HepG2 (cell line): ENCODE measurements at regions not wholly inside any gene's neighbourhood (a gene's known extent, or its start where the extent isn't known, plus 50 kb on each side); places are given as distances from the start of the nearest gene placed in this dataset.
A peak's percentile ranks its signal among the peaks of the same experiment; 100 is the strongest.

Experiments used
- ATAC-seq: fragments of 200-7000 bp; cut with Tn5 transposase; 3 replicates; pipeline ENCODE4 v1.9.1; 2020; ENCODE audit warnings: mild to moderate bottlenecking, moderate library complexity
- BruUV-seq: library from RNA; stranded (reverse); fragments of 400-500 nt; replicated peaks from 2 replicates; lab custom pipeline; 2021; lab: Mats Ljungman, UMichigan
- CTCF ChIA-PET: fragments of 300-600 bp; formaldehyde crosslinking; extraction: SDS; loops from one replicate; lab custom pipeline; 2021; ENCODE audit warnings: low total read pairs, inconsistent platforms, low intra/inter-chr PET ratio; lab: Yijun Ruan, JAX
- POLR2A ChIA-PET: fragments of 350-600 bp; sonication (Branson Sonifier 250); formaldehyde crosslinking; loops from one replicate; lab custom pipeline; 2020; ENCODE audit warnings: antibody characterized with exemption, inconsistent platforms; lab: Yijun Ruan, JAX
- DNase-seq: peaks from one replicate; pipeline ENCODE4 v3.0.0-alpha.2; 2015; ENCODE audit warnings: low spot score
- FAIRE-seq: peaks from 3 replicates; lab custom pipeline; 2011; peaks lifted over from hg19 to GRCh38; lab: Jason Lieb, UNC
- H2AFZ ChIP-seq: one replicate; pipeline ENCODE4 v1.6.1; 2011; ENCODE audit warnings: low read length, inconsistent platforms
- H3K27ac ChIP-seq: fragments of 300-600 bp; 3 replicates; pipeline ENCODE4 v1.8.0; 2011; ENCODE audit warnings: mixed run types, mild to moderate bottlenecking, mixed read lengths, low read length, inconsistent platforms; ENCODE audit not compliant: insufficient read depth; ENCODE audit errors: extremely low read length
- H3K27me3 ChIP-seq, 2 experiments: fragments of 200-600 bp in 1 of 2; 2 replicates in 1 of 2; 3 replicates in 1 of 2; pipeline versions ENCODE4 v1.6.0 to v1.8.0; 2011; ENCODE audit warnings: low read length in 2 of 2, mild to moderate bottlenecking in 2 of 2, moderate library complexity in 2 of 2, inconsistent platforms in 1 of 2; ENCODE audit not compliant: insufficient read depth in 2 of 2, control insufficient read depth in 1 of 2
- H3K36me3 ChIP-seq, 2 experiments: fragments of 200-600 bp in 1 of 2; replicated peaks in 1 of 2; 2 replicates in 1 of 2; 3 replicates in 1 of 2; pipeline versions ENCODE4 v1.5.1 to v1.8.0; 2011; ENCODE audit warnings: low read length in 2 of 2, inconsistent platforms in 1 of 2; ENCODE audit not compliant: insufficient read depth in 2 of 2, control insufficient read depth in 1 of 2
- H3K4me1 ChIP-seq: 2 replicates; pipeline ENCODE4 v1.5.1; 2012; ENCODE audit warnings: low read length, inconsistent platforms; ENCODE audit not compliant: insufficient read depth
- H3K4me2 ChIP-seq: 2 replicates; pipeline ENCODE4 v1.6.0; 2011; ENCODE audit warnings: low read depth, low read length, inconsistent platforms
- H3K4me3 ChIP-seq, 3 experiments: fragments of 200-600 bp in 1 of 3; sonication (generic), shearing (Covaris generic) in 1 of 3; replicated peaks in 1 of 3; 2 replicates each; pipeline ENCODE4 v1.5.1; 2011 to 2016; ENCODE audit warnings: low read length in 3 of 3, inconsistent platforms in 2 of 3, low read depth in 2 of 3, mild to moderate bottlenecking in 2 of 3, control low read depth in 1 of 3, mixed read lengths in 1 of 3; ENCODE audit not compliant: insufficient read depth in 1 of 3
- H3K79me2 ChIP-seq: one replicate; pipeline ENCODE4 v1.6.1; 2011; ENCODE audit warnings: low read length, inconsistent platforms; ENCODE audit not compliant: insufficient read depth
- H3K9ac ChIP-seq: 2 replicates; pipeline ENCODE4 v1.6.0; 2011; ENCODE audit warnings: mild to moderate bottlenecking, low read depth, low read length, inconsistent platforms; ENCODE audit not compliant: insufficient read depth
- H3K9me3 ChIP-seq: 2 replicates; pipeline ENCODE4 v1.5.1; 2012; ENCODE audit warnings: mild to moderate bottlenecking, low read length
- H4K20me1 ChIP-seq: 2 replicates; pipeline ENCODE4 v1.6.0; 2011; ENCODE audit warnings: inconsistent platforms, mild to moderate bottlenecking, low read length, moderate library complexity; ENCODE audit not compliant: insufficient read depth
- CBX2 ChIP-seq, 2 experiments: fragments of 200-600 bp in 1 of 2; sonication (generic); formaldehyde crosslinking in 1 of 2; IDR thresholded peaks; 2 replicates each; pipeline versions ENCODE4 v1.7.0 to v1.8.1; 2018 to 2022; ENCODE audit warnings: low read depth in 2 of 2, low read length in 1 of 2, mild to moderate bottlenecking in 1 of 2, missing genetic modification reagents in 1 of 2
- ZNF615 ChIP-seq: sonication (generic); formaldehyde crosslinking; IDR thresholded peaks from 2 replicates; pipeline ENCODE4 v1.5.0; 2020; ENCODE audit warnings: mild to moderate bottlenecking, missing genetic modification reagents, borderline replicate concordance
- ZNF644 ChIP-seq: IDR thresholded peaks from 2 replicates; pipeline ENCODE4 v1.6.1; 2016; ENCODE audit warnings: low read depth
- WGBS: methylation state at CpG from one replicate; pipeline ENCODE4 v1.1.6; 2017; ENCODE audit warnings: low lambda C conversion rate; 5-methylcytosine and 5-hydroxymethylcytosine counted together
- in situ Hi-C: cut with HindIII; loops from 2 replicates; pipeline ENCODE4 v1.10.0; 2017; ENCODE audit warnings: low pct_unique_long_range_greater_than_20kb; ENCODE audit not compliant: extremely low pct_ligation_motif_present
- intact Hi-C: fragments of 100-400 bp; cut with micrococcal nuclease; formaldehyde crosslinking; loops from one replicate; pipeline ENCODE4 v1.10.0; 2022; ENCODE audit not compliant: unreplicated experiment
- TF ChIP-seq, protein P1 (sequence below): sonication (generic); formaldehyde crosslinking; conservative IDR thresholded peaks from 2 replicates; pipeline ENCODE4 v1.8.0; 2022; ENCODE audit warnings: low read depth, missing genetic modification reagents

DNA sequence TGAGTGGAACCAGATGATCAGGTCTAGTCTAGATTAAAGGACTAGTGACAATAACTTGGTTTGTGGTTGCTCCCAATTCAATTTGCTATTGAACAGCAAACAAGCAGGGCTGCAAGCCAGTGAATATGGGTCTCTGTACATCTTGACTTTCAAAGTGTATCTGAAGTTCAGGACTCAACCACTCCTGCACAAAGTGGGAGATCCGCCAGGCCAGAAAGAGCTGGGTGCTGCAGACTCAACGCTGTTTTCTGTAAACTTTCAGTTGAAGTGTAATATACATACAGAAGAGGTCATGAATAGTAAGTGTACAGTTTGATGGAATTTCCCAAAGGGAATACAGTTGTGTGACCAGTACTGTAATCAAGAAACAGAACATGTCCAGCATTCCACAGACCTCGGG, 416.6 kb downstream of the RPS24 start (continued):
- TF ChIP-seq CBX2 (IDR thresholded peaks at IDR 0.05; ENCODE audit: low read depth, low read length) = no peak
- TF ChIP-seq CBX2 (CRISPR knock-in tag; IDR thresholded peaks at IDR 0.05; ENCODE audit: low read depth) = no peak
- TF ChIP-seq, all 625 proteins: peak for 0

DNA sequence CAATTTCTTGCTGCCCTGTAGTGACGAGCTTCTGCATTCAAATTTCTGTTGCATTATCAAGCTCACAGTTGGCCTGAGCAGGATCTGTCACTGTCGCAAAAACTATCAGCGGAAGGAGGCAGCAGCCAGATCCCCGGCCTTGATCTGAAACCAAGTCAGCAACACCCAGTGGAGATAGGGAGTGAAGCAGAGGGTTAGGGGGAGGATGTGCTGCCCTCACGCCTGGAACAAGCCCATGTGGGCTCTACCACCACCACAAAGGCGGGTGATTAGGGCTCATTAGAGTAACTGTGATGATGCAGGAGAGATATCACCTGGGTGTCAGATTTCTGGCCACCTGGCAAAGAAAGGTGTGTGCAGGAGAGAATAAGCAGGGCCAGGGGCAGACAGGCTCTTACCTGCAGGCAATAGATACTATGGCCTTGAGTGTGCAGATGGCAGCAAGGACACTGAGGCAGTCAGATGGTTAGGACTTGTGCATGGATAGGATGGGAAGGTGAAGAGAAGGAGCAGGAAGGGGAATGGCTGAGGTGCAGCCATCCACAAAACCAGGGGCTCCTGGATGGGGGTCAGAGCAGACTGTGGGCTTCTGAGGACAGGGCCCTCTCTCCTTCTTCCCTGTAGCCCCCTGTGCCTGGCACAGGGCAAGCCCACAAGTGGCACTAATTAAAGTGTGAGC, 417.3 kb downstream of the RPS24 start:
- intact Hi-C loops (no loop called here), in situ Hi-C loops (no loop called here)
- no peak overlapping the region for H3K4me3 ChIP-seq
- H3K4me1 ChIP-seq = peaks cover 28% of the 10 kb centered on the region
- DNase-seq (no peak), ATAC-seq (no peak), FAIRE-seq (no peak)
- BruUV-seq = no TSS peak
- H4K20me1 ChIP-seq = no peaks in the 10 kb centered on the region
- H3K36me3 ChIP-seq = no peaks in the 10 kb centered on the region
- CTCF ChIA-PET = no interaction called here
- H3K27ac ChIP-seq = no peak overlapping the region
- no peaks in the 10 kb centered on the region for H3K9me3 ChIP-seq
- no peak overlapping the region for H2AFZ ChIP-seq
- H3K79me2 ChIP-seq = no peaks in the 10 kb centered on the region
- H3K9ac ChIP-seq = no peak overlapping the region
- no peaks in the 10 kb centered on the region for H3K27me3 ChIP-seq
- TF ChIP-seq ZNF615 (CRISPR knock-in tag) (no peak), ZNF644 (CRISPR knock-in tag) (no peak)
- TF ChIP-seq, protein P1, sequence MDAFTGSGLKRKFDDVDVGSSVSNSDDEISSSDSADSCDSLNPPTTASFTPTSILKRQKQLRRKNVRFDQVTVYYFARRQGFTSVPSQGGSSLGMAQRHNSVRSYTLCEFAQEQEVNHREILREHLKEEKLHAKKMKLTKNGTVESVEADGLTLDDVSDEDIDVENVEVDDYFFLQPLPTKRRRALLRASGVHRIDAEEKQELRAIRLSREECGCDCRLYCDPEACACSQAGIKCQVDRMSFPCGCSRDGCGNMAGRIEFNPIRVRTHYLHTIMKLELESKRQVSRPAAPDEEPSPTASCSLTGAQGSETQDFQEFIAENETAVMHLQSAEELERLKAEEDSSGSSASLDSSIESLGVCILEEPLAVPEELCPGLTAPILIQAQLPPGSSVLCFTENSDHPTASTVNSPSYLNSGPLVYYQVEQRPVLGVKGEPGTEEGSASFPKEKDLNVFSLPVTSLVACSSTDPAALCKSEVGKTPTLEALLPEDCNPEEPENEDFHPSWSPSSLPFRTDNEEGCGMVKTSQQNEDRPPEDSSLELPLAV (CRISPR knock-in tag) = 0 out of 2 replicates have a peak, but pooled peaks have one; percentile 31
- POLR2A ChIA-PET = interaction anchor here (4.3 kb wide), 1 partner anchor 7 kb away, joined by 30 read pairs; no protein-coding TSS in a partner anchor
- 97% methylated on average over 6 of the region's 6 CpGs for WGBS
- H3K4me2 ChIP-seq = no peak overlapping the region
